Nephron progenitor cell (in vitro differentiated cells): ENCODE measurements at regions not wholly inside any gene's neighbourhood (a gene's known extent, or its start where the extent isn't known, plus 50 kb on each side); places are given as distances from the start of the nearest gene placed in this dataset.

Experiments used
- DNase-seq: peaks from one replicate; pipeline ENCODE4 v3.0.0; 2021
- H3K27ac Mint-ChIP-seq: 2 replicates; pipeline ENCODE4 v1.8.0; 2021; ENCODE audit warnings: mild to moderate bottlenecking, moderate library complexity, mixed read lengths
- H3K27me3 Mint-ChIP-seq: 2 replicates; pipeline ENCODE4 v1.8.0; 2021; ENCODE audit warnings: mild to moderate bottlenecking, low read depth, mixed read lengths; ENCODE audit not compliant: poor library complexity
- H3K36me3 Mint-ChIP-seq: 2 replicates; pipeline ENCODE4 v1.8.0; 2021; ENCODE audit warnings: low read depth, mixed read lengths
- H3K4me1 Mint-ChIP-seq: 2 replicates; pipeline ENCODE4 v1.8.0; 2021; ENCODE audit warnings: mixed read lengths
- H3K4me3 Mint-ChIP-seq: 2 replicates; pipeline ENCODE4 v1.8.0; 2021; ENCODE audit warnings: mild to moderate bottlenecking, moderate library complexity, mixed read lengths
- H3K9me3 Mint-ChIP-seq: 2 replicates; pipeline ENCODE4 v1.8.0; 2021; ENCODE audit warnings: mild to moderate bottlenecking, moderate library complexity, mixed read lengths
- CTCF ChIP-seq: fragments of 200-600 bp; sonication (generic); IDR thresholded peaks from 2 replicates; pipeline ENCODE4 v1.5.0; 2021; ENCODE audit warnings: antibody characterized with exemption

GRCh38 chr20:23207826-23208540 lies 121.9 kb upstream of the CD93 start:
- no peak overlapping the region for H3K4me3 Mint-ChIP-seq
- H3K4me1 Mint-ChIP-seq: peaks cover 37% of the 10 kb centered on the region
- no peaks in the 10 kb centered on the region for H3K36me3 Mint-ChIP-seq
- peaks cover 26% of the 10 kb centered on the region for H3K27me3 Mint-ChIP-seq
- DNase-seq: no peak
- no peak for TF ChIP-seq CTCF
- H3K27ac Mint-ChIP-seq: no peak overlapping the region
- peaks cover 6% of the 10 kb centered on the region for H3K9me3 Mint-ChIP-seq

- H3K4me3 Mint-ChIP-seq: no peak overlapping the region
- no peak overlapping the region for H3K27ac Mint-ChIP-seq
- no peak for DNase-seq
- H3K4me1 Mint-ChIP-seq: peaks cover 29% of the 10 kb centered on the region
- TF ChIP-seq CTCF: no peak
- no peaks in the 10 kb centered on the region for H3K36me3 Mint-ChIP-seq
- peaks cover 30% of the 10 kb centered on the region for H3K27me3 Mint-ChIP-seq
- peaks cover 6% of the 10 kb centered on the region for H3K9me3 Mint-ChIP-seq
Measured at GRCh38 chr20:23206995-23207394, 120.9 kb upstream of the CD93 start.

- peaks cover 31% of the 10 kb centered on the region for H3K27me3 Mint-ChIP-seq
- H3K27ac Mint-ChIP-seq: no peak overlapping the region
- H3K4me3 Mint-ChIP-seq: no peak overlapping the region
- H3K9me3 Mint-ChIP-seq: peaks cover 6% of the 10 kb centered on the region
- peaks cover 32% of the 10 kb centered on the region for H3K4me1 Mint-ChIP-seq
- no peak for DNase-seq
- TF ChIP-seq CTCF: no peak
- no peaks in the 10 kb centered on the region for H3K36me3 Mint-ChIP-seq
Measured at GRCh38 chr20:23206061-23206460, 119.9 kb upstream of the CD93 start.

- Mint-ChIP-seq H3K27me3 (peaks cover 33% of the 10 kb centered on the region), H3K4me1 (peaks cover 32% of the 10 kb centered on the region), H3K27ac (no peak overlapping the region), H3K4me3 (no peak overlapping the region), H3K9me3 (peaks cover 6% of the 10 kb centered on the region), H3K36me3 (no peaks in the 10 kb centered on the region)
- peak; percentile 20 for DNase-seq
- no peak for TF ChIP-seq CTCF
Measured at GRCh38 chr20:23205611-23206041, 119.5 kb upstream of the CD93 start.

- Mint-ChIP-seq H3K9me3 (peaks cover 6% of the 10 kb centered on the region), H3K27ac (no peak overlapping the region), H3K4me3 (no peak overlapping the region), H3K4me1 (peaks cover 32% of the 10 kb centered on the region), H3K27me3 (peaks cover 31% of the 10 kb centered on the region), H3K36me3 (no peaks in the 10 kb centered on the region)
- no peak for TF ChIP-seq CTCF
- no peak for DNase-seq
Measured at GRCh38 chr20:23205211-23205610, 119.1 kb upstream of the CD93 start.
